GM18873 (cell line): ENCODE measurements at regions not wholly inside any gene's neighbourhood (a gene's known extent, or its start where the extent isn't known, plus 50 kb on each side); places are given as distances from the start of the nearest gene placed in this dataset.
"Not testable (repeated sequence)": the region's sequence is repeated elsewhere in the genome, so short reads cannot be mapped to it uniquely, and the experiment has no call there.

Experiments
- ATAC-seq: cut with Tn5 transposase; IDR thresholded peaks from one replicate; pipeline ENCODE4 v1.9.1; 2021; ENCODE audit warnings: mild to moderate bottlenecking, moderate library complexity, moderate number of reproducible peaks; ENCODE audit not compliant: unreplicated experiment, low FRiP score

DNA sequence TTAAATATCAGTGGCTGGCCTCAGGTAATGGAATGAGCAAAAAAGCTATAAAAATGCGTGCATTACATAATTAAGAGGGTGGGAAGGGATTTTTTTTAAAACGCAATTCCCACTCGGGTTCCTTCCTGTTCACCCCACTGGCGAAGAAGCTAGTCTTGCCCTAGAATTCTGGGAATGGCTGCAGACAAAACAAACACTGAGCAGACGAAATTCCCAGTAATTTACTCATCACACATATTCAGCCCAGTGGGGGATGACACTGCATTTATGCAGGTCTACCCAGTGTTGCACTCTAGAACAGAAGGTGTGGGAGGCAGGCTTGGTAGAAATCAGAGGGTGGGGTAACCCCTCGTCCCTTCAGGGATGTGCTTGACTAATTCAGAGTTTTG, 2695.0 kb upstream of the DEFB115 start:
- ATAC-seq, result no peak

DNA sequence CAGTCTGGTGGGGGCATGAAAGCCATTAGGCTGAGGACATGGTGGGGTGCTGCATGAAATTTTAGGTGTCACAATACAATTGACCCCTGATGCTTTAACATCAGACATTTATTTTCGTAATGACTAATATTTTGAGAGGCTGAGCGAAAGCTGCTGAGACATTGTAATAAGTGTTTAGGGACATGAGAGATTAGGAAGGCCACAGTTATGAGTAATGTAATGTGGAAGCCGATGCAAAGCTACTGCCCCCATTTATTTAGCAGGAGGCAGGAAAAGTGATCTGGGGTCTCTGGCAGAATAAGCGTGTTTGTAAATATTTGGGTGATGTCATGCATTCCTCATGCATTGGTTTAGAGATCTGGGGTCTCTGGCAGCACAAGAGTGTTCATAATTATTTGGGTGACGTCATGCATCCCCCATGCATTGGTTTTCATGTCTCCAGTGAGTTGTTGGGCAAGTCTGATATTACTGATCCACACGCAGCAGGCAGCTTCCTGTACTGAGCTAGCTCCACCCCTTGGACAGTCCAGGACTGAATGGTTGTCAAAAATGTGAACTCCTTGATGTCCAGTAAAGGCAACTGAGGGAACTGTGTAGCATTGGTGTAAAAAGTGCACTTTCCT, 2694.5 kb upstream of the DEFB115 start:
- ATAC-seq, result not testable (repeated sequence)

DNA sequence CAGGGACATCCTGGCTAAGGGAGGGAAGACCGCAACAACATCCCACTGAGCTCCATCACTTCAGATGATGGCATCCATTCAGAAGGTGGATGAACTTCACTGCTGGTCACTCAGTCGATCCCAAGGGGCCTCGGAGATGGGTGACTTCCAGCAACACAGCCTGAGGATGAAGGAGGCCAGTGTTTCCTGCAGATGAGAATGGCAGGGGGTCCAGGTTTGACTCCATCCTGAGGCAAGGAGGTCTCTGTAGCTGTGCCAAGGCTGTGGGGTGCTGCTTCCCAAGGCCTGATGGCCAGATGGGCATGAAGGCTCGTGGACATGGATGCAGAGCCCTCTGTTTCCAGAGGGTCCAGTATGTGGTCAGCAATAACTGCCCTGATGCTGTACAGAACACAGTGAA, 2693.4 kb upstream of the DEFB115 start:
- not testable (repeated sequence) for ATAC-seq

DNA sequence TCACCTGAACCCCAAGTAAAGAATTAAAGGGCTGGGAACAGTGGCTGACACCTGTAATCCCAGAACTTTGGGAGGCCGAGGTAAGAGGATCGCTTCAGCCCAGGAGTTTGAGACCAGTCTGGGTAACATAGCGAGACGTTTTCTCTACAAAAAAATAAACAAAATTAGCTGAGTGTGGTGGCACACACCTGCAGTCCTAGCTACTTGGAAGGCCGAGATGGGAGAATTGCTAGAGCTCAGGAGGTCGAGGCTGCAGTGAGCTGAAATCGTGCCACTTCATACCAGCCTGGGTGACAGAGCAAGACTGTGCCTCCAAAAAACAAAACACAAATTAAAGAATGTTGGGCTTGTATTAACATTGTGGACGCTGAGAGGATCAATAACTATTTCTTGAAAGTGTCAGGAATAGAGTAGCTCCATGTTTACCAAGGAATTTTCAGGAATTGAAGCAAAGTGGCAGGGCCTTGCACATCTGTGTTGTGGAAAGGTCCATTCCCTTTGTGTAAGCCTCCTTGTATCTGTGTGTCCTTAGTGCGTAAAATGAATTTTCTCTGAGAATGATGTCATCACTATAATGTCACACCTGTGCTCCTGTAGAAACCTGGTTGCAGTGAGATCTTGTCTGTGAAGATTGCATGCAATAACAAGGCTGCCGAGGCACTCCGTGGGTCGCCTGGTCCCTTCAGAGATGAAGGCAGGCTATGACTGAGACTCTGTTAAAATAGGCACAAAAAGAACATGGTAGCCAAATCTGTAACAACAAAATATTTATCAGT, 2692.6 kb upstream of the DEFB115 start:
- not testable (repeated sequence) for ATAC-seq

DNA sequence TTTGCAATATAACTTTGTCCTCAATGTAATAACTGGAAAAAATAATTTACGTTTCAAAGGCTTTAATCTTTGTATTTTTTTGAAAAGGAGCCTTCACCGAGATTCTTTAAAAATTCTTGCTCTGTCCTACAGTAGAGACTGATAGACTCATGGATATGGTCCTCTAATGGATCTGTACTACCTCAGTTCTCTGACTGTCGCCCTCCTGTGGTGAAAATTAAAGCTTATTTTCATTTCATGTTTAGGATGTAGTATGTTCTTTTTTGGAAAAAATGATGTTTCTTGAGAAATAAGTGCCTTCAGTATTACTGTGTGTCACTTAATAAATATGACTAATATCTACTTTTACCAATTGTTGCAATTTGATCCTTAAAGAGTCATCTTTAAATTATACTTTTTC, 2681.5 kb upstream of the DEFB115 start:
- not testable (repeated sequence) for ATAC-seq

DNA sequence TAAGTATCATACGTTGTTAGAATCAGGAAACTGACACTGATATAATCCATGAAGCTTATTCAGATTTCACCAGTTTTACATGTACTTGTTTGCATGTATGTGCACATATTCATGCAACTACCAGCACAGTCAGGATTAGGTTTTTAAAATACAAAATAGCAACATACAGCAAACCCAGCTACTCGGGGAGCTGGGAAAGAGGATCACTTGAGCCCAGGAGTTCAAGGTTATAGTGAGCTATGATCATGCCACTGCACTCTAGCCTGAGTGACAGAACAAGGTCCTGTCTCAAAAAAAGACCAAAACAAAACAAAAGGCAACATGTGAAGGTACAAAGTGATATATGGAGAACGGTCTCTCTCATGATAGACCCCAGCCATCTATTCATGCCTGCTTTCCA, 2665.8 kb upstream of the DEFB115 start:
- not testable (repeated sequence) for ATAC-seq

DNA sequence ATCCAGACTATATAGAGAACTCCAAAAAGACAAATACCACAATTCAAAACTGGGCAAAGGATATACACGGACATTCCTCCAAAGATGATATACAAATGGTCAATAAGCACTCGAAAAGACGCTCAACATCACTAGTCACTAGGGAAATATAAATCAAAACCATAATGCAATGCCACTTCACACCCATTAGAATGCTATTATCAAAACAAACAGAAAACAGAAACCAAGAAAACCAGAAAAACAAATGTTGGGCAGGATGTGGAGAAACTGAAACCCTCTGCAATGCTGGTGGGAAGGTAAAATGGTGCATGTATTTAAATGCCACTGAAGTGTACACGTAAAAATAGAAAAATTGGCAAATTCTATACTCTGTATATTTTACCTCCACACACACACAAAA, 2664.1 kb upstream of the DEFB115 start:
- not testable (repeated sequence) for ATAC-seq

DNA sequence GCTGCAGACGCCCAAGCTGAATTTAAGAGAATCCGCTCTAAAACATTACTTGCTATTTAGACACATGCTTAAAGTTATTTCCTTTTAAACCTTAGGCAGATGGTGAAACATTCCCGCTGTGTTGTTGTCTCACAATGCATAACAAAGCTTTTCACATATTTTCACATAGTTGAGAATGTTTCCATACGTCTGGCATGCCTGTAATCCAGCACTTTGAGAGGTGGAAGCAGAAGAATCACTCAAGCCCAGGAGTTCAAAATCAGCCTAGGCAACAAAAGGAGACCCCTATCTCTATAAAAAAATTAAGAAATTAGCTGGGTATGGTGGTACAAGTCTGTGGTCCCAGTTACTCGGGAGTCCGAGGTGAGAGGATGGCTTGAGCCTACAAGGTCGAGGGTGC, 2663.0 kb upstream of the DEFB115 start:
- ATAC-seq, result not testable (repeated sequence)

DNA sequence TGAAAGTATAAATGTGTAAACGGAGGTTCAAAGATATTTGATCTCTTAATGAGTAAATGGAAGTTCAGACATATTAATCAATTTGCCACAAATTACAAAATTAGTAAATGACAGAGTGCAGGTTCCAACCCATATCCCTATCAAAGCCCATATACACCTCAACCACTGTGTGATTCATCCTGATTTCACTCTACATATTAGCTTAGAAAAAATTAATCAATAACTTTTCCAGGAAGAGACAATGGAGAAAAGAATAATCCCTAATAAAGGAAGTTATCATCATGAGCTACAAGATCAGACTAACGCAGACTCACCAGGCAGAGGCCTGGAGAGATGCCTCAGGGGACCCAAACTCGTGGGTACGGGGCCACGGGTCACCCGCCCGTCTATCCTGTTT, 2655.5 kb upstream of the DEFB115 start:
- ATAC-seq, result not testable (repeated sequence)

DNA sequence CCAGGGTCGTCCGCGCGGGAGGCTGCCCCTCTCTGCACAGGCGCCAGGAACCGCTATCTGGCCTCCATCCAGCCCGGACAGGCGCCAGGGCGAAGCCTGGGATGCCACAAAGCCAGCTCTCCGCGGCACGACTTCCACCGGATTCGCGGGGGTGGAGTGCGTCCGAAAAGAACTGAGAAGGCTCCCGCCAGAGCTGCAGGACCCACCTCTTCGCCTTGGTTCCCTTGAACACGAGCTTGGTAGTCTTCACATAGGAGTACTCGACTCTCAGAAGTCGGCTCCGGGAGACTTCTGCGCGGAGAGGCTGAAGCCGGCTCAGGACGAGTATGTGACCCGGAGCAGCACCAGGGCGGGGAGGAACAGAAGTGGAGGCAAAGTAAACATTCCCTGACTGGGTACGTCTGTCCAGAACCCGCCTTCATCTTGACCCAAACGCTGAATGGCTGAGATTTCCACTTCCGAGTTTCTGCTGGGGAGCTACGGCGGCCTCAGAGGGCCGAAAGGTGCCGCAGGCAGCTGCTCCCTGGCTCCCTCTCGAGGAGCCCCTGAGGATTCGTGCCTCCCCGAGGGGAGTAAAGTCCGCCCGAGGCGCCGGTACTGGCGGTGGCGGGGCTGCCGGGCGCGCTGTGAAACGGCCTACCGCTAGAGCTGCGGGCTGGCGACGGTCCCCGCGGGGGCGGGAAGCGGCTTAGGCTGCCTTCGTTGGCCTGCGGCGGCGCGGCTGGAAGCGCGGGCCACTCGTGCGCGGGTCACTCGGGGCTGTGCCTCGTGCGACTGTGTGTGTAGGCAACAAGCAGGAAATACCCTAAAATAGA, 2654.9 kb upstream of the DEFB115 start:
- ATAC-seq, result peak; percentile 100

DNA sequence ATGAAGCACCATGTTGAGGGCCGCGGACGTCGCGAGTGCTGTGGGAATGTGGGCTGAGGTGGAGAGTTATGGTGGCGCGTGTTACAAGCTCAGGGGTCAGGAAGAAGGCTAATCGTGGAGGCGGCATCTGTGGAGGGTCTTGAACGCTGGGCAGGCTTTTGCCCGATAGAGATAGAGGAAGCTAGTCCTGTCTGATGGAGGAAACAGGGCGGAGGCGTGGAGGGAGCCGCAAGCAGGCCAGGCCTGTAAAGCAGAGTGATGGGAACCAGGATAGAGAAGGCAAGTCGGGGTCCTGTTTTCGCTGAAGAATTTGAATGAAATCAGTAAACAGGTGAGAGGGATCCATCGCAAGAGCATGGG, 2654.3 kb upstream of the DEFB115 start:
- ATAC-seq, result not testable (repeated sequence)

DNA sequence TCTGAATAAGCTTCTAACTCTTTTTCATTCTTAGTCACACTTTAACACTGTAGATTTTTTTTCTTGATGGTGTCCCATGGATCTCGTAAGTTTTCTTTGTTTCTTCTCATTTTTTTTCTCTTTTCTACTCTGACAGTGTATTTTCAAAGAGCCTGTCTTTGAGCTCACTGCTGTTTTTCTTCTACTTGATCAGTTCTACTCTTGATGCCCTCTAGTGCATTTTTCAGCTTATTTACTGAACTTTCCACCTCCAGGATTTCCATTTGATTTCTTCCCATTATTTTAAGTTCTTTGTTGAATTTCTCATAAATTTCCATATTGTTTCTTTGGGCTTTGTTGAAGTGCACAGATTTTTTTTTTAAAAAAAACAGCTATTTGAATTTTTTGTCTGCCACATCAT, 2641.1 kb upstream of the DEFB115 start:
- ATAC-seq, result no peak

DNA sequence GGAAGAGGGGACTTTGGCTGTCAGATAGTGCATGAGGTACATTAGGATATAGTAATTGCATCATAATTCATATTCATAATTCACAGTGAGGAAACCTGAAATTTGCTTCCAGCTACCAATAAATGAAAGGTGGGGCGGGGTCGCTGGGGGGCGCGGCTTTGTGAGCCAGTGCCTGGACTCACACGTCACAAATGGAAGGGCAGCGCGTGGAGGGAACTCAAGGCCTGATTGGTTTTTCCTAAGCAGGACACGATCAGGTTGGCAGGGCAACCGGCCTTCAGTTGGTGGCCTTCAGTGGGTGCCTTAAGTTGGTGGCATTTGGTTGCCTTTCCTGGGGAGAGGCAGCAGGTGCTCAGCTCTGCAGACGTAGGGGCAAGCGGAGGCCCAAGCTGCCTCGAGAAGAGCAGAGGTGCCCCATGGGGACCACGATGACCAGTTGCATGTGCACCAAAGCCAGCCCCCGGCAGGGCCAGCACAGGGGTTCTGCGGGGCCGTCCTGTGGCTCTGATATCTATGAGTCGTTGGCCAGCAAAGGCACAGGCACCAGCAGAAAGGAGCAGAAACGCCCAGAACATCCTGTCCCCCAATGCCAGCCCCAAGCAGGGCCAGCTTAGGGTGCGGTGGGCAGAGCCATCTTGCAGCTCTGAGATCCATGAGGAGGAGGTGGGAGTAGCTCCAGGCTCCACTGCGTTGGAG, 2637.4 kb upstream of the DEFB115 start:
- not testable (repeated sequence) for ATAC-seq

DNA sequence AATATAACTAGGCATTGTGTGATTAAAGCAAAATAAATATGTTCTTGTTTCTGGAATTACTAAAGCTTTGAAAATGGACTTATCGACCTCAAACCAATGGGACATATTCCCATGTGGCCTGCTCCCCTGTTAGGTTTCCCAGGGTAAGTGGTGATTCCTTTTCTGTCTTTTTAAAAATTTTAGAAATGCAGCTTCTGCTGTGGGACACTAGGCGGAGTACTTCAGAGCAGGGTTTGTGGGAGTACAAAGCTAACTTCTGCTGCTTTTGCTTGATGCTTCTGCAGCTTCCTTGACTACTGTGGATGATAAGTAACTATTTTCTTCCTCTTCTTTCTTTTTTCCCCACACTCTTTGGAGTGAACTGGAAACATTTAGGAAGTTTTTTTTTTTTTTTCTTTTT, 2632.4 kb upstream of the DEFB115 start:
- not testable (repeated sequence) for ATAC-seq

DNA sequence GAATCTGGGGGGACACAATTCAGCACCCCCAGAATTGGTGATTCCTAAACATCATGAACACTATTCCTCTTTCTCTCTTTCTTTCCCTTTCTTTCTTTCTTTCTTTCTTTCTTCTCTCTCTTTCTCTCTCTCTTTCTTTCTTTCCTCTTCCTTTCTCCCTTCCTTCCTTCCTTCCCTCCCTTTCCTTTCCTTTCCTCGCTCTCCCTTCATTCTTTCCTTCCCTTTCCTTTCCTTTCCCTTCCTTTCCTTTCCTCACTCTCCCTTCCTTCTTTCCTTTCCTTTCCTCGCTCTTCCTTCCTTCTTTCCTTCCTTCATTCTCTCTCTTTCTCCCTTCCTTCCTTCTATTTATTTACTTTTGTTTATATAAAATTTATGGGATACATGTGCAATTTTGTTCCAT, 2616.6 kb upstream of the DEFB115 start:
- not testable (repeated sequence) for ATAC-seq
